ENCODE measurements at regions not wholly inside any gene's neighbourhood (a gene's known extent, or its start where the extent isn't known, plus 50 kb on each side); places are given as distances from the start of the nearest gene placed in this dataset.

- H3K27ac ChIP-seq: peak overlapping the region; percentile 4
- no peaks in the 10 kb centered on the region for H3K27me3 ChIP-seq
- intact Hi-C loops (cut with DNase I): no loop called here
- DNase-seq (no peak), ATAC-seq (no peak)
- H3K36me3 ChIP-seq: no peaks in the 10 kb centered on the region
- H3K9me3 ChIP-seq: no peaks in the 10 kb centered on the region
- no peak for TF ChIP-seq CTCF (IDR thresholded peaks at IDR 0.05)
- no peaks in the 10 kb centered on the region for H3K4me1 ChIP-seq
- no peak overlapping the region for H3K4me3 ChIP-seq
Measured at GRCh38 chr11:130582176-130582575, 133.7 kb downstream of the ADAMTS15 start.

- H3K27me3 ChIP-seq: no peaks in the 10 kb centered on the region
- no peaks in the 10 kb centered on the region for H3K4me1 ChIP-seq
- no peaks in the 10 kb centered on the region for H3K9me3 ChIP-seq
- no peak overlapping the region for H3K27ac ChIP-seq
- ATAC-seq (peak; percentile 77), DNase-seq (no peak)
- no peak overlapping the region for H3K4me3 ChIP-seq
- intact Hi-C loops (cut with DNase I): no loop called here
- TF ChIP-seq CTCF (IDR thresholded peaks at IDR 0.05): no peak
- no peaks in the 10 kb centered on the region for H3K36me3 ChIP-seq
Measured at GRCh38 chr11:130582981-130583380, 134.5 kb downstream of the ADAMTS15 start.

- intact Hi-C loops (cut with DNase I): no loop called here
- Histone ChIP-seq H3K4me1 (no peaks in the 10 kb centered on the region), H3K36me3 (no peaks in the 10 kb centered on the region), H3K27ac (no peak overlapping the region), H3K27me3 (no peaks in the 10 kb centered on the region), H3K9me3 (no peaks in the 10 kb centered on the region), H3K4me3 (no peak overlapping the region)
- ATAC-seq (no peak), DNase-seq (no peak)
- TF ChIP-seq CTCF (IDR thresholded peaks at IDR 0.05): no peak
Measured at GRCh38 chr11:130583801-130584211, 135.4 kb downstream of the ADAMTS15 start.

GRCh38 chr11:130585545-130585944 lies 137.1 kb downstream of the ADAMTS15 start:
- ATAC-seq (no peak), DNase-seq (no peak)
- Histone ChIP-seq H3K4me1 (no peaks in the 10 kb centered on the region), H3K4me3 (no peak overlapping the region), H3K27me3 (no peaks in the 10 kb centered on the region), H3K36me3 (no peaks in the 10 kb centered on the region), H3K27ac (no peak overlapping the region), H3K9me3 (no peaks in the 10 kb centered on the region)
- no peak for TF ChIP-seq CTCF (IDR thresholded peaks at IDR 0.05)
- intact Hi-C loops (cut with DNase I): no loop called here

GRCh38 chr11:130587658-130588057 lies 139.2 kb downstream of the ADAMTS15 start:
- H3K4me3 ChIP-seq: no peak overlapping the region
- H3K4me1 ChIP-seq: no peaks in the 10 kb centered on the region
- no peaks in the 10 kb centered on the region for H3K9me3 ChIP-seq
- no peak overlapping the region for H3K27ac ChIP-seq
- intact Hi-C loops (cut with DNase I): no loop called here
- DNase-seq: no peak
- H3K27me3 ChIP-seq: no peaks in the 10 kb centered on the region
- TF ChIP-seq CTCF (IDR thresholded peaks at IDR 0.05): no peak
- no peaks in the 10 kb centered on the region for H3K36me3 ChIP-seq
- no peak for ATAC-seq

- DNase-seq (no peak), ATAC-seq (no peak)
- no peaks in the 10 kb centered on the region for H3K9me3 ChIP-seq
- no peaks in the 10 kb centered on the region for H3K27me3 ChIP-seq
- no peak for TF ChIP-seq CTCF (IDR thresholded peaks at IDR 0.05)
- H3K4me1 ChIP-seq: no peaks in the 10 kb centered on the region
- intact Hi-C loops (cut with DNase I): no loop called here
- no peaks in the 10 kb centered on the region for H3K36me3 ChIP-seq
- no peak overlapping the region for H3K27ac ChIP-seq
- H3K4me3 ChIP-seq: no peak overlapping the region
Measured at GRCh38 chr11:130588471-130588870, 140.0 kb downstream of the ADAMTS15 start.
